DOHH2 (cell line): ENCODE measurements at regions not wholly inside any gene's neighbourhood (a gene's known extent, or its start where the extent isn't known, plus 50 kb on each side); places are given as distances from the start of the nearest gene placed in this dataset.

ENCODE experiments used
- EZH2phosphoT487 ChIP-seq: fragments of 200-600 bp; sonication (generic); IDR thresholded peaks from 2 replicates; pipeline ENCODE4 v1.6.1; 2017; ENCODE audit warnings: borderline replicate concordance, mild to moderate bottlenecking, antibody characterized with exemption, low read length, moderate library complexity, mixed read lengths
- TF ChIP-seq, protein P1 (sequence below): fragments of 200-600 bp; sonication (generic); IDR thresholded peaks from one replicate; pipeline ENCODE4 v1.5.1; 2014; ENCODE audit warnings: antibody characterized with exemption, mild to moderate bottlenecking, low read depth, low read length; ENCODE audit not compliant: poor library complexity, severe bottlenecking

DNA sequence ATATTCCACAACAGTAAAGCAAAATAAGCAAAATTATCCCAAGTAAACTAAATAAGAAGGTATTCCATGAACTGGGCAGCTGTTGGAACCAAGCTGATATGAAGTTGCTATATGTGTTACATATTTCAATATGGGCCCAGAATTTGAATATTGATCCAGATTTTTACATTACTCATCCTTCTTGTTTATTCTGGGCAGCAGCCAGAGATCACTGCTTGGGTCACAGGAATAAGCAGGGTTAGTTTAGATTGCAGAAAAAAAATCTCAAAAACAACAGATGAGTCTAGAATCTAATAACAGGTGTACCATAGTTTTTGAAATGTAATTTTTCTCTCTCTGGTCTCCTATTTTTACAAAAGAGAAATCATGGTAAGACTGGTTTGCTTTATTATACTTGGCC is 171.5 kb upstream of the NAMPT start:
- TF ChIP-seq, protein P1, sequence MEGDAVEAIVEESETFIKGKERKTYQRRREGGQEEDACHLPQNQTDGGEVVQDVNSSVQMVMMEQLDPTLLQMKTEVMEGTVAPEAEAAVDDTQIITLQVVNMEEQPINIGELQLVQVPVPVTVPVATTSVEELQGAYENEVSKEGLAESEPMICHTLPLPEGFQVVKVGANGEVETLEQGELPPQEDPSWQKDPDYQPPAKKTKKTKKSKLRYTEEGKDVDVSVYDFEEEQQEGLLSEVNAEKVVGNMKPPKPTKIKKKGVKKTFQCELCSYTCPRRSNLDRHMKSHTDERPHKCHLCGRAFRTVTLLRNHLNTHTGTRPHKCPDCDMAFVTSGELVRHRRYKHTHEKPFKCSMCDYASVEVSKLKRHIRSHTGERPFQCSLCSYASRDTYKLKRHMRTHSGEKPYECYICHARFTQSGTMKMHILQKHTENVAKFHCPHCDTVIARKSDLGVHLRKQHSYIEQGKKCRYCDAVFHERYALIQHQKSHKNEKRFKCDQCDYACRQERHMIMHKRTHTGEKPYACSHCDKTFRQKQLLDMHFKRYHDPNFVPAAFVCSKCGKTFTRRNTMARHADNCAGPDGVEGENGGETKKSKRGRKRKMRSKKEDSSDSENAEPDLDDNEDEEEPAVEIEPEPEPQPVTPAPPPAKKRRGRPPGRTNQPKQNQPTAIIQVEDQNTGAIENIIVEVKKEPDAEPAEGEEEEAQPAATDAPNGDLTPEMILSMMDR: no peak
- no peak for TF ChIP-seq EZH2phosphoT487
